Activated naive CD8-positive, alpha-beta T cell treated with anti-CD3 and anti-CD28 coated beads, Interleukin-2, amount 50 U/mL, for 24 hours (primary cell): ENCODE measurements at regions not wholly inside any gene's neighbourhood (a gene's known extent, or its start where the extent isn't known, plus 50 kb on each side); places are given as distances from the start of the nearest gene placed in this dataset.
"Not testable (repeated sequence)": the region's sequence is repeated elsewhere in the genome, so short reads cannot be mapped to it uniquely, and the experiment has no call there.

Source experiments
- ATAC-seq: fragments of 150-1000 bp; cut with Tn5 transposase; one replicate; pipeline ENCODE4 v1.10.0; 2021
- DNase-seq: peaks from one replicate; pipeline ENCODE4 v3.0.0; 2021
- H3K27ac Mint-ChIP-seq: one replicate; pipeline ENCODE4 v1.8.0; 2021; ENCODE audit warnings: mild to moderate bottlenecking, mixed read lengths
- H3K27me3 Mint-ChIP-seq: one replicate; pipeline ENCODE4 v1.8.0; 2021; ENCODE audit warnings: mixed read lengths
- H3K36me3 Mint-ChIP-seq: one replicate; pipeline ENCODE4 v1.8.0; 2021; ENCODE audit warnings: low read depth, mixed read lengths
- H3K4me1 Mint-ChIP-seq: one replicate; pipeline ENCODE4 v1.8.0; 2021; ENCODE audit warnings: mixed read lengths
- H3K4me3 Mint-ChIP-seq: one replicate; pipeline ENCODE4 v1.8.0; 2021; ENCODE audit warnings: mild to moderate bottlenecking, moderate library complexity, mixed read lengths
- H3K9me3 Mint-ChIP-seq: one replicate; pipeline ENCODE4 v1.8.0; 2021; ENCODE audit warnings: mixed read lengths

DNA sequence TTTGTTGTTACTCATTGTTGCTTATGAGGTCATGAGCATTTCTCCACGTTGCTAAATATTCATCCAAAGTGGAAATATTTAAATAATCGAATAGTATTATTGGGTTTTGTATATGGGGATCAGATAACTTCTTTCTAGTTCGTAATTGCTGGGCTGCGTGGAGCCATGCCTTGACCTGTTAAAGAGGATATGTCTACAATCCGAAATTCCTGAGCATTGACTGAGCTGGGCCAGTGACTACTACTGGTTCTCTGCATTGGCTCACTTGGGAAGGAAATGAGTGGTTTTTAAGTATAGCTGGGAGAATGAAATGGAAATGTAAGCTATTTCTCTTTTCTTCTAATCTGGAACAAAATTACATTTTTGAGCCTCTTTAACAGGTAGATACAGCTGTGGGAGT, 163.2 kb downstream of the RPL10L start:
- no peak overlapping the region for H3K27ac Mint-ChIP-seq
- peaks cover 4% of the 10 kb centered on the region for H3K9me3 Mint-ChIP-seq
- ATAC-seq (no peak), DNase-seq (no peak)
- no peaks in the 10 kb centered on the region for H3K4me1 Mint-ChIP-seq
- no peaks in the 10 kb centered on the region for H3K27me3 Mint-ChIP-seq
- no peak overlapping the region for H3K4me3 Mint-ChIP-seq
- no peaks in the 10 kb centered on the region for H3K36me3 Mint-ChIP-seq

DNA sequence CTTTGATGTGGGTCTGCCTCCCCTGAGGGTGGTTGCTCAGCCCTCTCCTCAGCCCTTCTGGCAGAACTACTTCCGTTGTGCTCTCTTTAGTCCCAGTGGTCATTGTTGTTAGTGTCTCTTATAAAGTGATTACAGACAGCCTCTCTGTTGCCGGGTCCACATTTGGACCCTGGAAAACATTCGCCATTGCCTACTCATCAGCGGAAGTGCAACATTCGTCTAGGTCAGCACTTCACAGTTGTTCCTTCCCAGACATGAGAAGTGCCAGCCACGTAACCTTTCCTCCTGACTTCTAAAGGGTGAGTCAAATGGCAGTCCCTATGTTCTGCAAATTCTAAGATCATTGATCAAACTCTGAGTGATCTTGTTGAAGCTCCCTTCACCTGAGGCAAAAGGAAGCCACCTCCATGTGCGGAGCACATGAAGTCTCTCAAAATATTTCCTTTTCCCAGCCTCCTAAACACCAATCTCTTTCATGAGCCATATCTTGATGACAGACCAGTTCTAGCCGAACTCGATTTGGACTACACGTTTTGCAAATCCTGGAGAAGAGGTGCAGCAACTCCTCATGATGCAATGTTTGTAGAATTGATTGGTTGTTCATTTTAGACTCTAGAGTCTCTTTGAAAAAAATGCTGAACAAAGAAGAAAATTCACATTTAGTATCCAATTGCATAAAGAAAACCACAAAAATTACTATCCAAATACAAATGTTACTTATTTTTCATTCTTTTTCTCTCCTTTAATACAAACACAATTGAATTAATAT, 163.8 kb downstream of the RPL10L start:
- Mint-ChIP-seq H3K36me3 (no peaks in the 10 kb centered on the region), H3K9me3 (peaks cover 4% of the 10 kb centered on the region), H3K27ac (no peak overlapping the region), H3K4me1 (no peaks in the 10 kb centered on the region), H3K4me3 (no peak overlapping the region), H3K27me3 (no peaks in the 10 kb centered on the region)
- ATAC-seq (no peak), DNase-seq (no peak)

DNA sequence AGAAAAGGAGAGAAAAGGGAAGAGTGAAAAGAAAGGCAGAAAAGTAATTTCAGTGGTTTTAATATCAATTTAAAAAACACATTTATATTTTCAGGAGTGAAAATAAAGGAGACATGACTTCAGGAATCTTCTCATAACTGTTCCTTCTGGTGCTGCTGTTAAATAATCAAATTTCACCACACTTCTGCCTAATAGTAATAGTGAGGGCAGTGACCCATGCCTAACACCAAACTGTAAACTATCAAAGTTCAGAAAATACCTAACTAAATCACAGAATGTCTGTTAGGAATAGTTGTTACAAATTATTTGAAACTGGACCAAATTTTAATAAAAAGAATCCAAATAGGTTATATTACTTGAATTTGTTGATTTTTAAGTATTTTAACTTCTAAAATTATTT, 169.4 kb downstream of the RPL10L start:
- Mint-ChIP-seq H3K36me3 (no peaks in the 10 kb centered on the region), H3K27me3 (no peaks in the 10 kb centered on the region), H3K9me3 (peaks cover 10% of the 10 kb centered on the region), H3K4me1 (no peaks in the 10 kb centered on the region), H3K4me3 (no peak overlapping the region), H3K27ac (no peak overlapping the region)
- no peak for ATAC-seq
- no peak for DNase-seq

DNA sequence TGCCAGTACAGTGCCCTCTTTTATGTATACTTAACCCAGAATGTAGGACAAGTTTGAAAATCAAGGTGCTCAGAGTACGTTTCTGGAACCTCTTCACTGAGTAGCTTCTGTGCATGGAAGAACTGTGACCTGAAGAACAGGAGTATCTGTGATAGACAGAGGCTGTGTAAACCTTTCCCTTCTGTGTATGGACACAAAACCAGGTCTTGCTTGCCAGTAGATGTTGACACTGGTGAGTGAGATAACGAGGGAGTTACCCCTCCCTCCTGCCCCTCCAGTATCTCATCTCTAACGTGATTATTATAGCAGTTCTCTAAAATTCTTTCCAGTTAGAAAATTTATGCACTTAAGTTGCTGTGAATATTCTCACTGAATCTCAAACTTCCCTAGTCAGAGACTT, 170.8 kb downstream of the RPL10L start:
- no peak for ATAC-seq
- Mint-ChIP-seq H3K27ac (no peak overlapping the region), H3K9me3 (peaks cover 17% of the 10 kb centered on the region), H3K36me3 (no peaks in the 10 kb centered on the region), H3K4me3 (no peak overlapping the region), H3K27me3 (no peaks in the 10 kb centered on the region), H3K4me1 (no peaks in the 10 kb centered on the region)
- DNase-seq = no peak

DNA sequence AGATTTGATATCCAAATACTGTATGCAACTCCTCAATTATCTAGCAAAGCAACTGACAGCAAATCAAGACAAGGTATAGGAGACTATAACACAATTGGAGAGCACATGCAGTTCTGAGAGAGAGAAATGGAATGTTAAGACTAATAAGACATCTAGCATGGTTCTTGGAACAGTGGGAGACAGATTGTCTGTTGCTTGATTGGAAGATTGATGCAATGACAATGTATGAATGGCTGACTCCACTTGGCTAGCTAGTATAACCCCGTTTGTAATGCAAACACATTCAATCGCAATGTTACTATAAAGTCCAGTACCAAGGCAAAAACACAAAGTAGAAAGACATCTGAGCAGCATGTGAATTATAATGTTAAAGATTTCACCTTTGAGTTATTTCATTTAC, 179.3 kb downstream of the RPL10L start:
- Mint-ChIP-seq H3K4me3 (no peak overlapping the region), H3K27ac (no peak overlapping the region), H3K9me3 (peaks cover 11% of the 10 kb centered on the region), H3K36me3 (no peaks in the 10 kb centered on the region), H3K27me3 (no peaks in the 10 kb centered on the region), H3K4me1 (no peaks in the 10 kb centered on the region)
- DNase-seq (no peak), ATAC-seq (no peak)

DNA sequence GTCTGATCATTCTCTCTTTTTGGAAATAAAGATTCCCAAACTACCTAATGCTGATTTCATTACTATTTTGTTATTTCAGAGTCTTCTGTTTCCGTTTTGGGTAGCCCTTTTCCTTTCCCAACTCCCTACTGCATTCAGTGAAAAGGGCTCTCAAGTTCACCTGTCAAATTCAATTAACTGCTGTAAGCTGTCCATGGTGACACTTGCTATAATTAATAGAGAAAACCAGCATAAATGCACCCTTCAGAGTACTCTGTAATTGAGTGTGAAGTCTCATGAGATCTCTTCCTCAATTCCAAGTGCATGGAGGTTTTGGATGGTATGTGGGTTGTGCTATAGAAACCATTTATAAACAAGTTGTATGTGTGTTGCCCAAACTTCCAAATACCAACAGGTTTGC, 187.2 kb downstream of the RPL10L start:
- Mint-ChIP-seq H3K4me3 (no peak overlapping the region), H3K27me3 (no peaks in the 10 kb centered on the region), H3K9me3 (peaks cover 38% of the 10 kb centered on the region), H3K27ac (no peak overlapping the region), H3K4me1 (no peaks in the 10 kb centered on the region), H3K36me3 (no peaks in the 10 kb centered on the region)
- ATAC-seq (no peak), DNase-seq (no peak)

DNA sequence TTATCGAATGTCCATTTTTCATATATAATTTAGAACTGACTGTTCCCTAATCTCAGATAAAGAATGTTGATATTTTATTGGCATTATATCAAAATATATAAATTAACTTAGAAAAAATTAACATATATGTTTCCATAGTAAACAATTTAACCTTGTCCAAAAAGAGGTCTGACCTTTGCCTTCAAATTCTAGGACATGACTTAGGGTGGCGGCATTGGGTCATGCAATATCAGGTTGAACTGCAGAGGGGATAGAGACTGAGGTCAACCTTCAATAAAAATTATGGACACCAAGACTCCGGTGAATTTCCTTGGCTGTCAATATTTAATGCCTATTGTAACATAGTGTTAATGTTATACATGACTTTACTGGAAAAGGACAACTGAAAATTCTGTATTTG, 199.8 kb downstream of the RPL10L start:
- DNase-seq = no peak
- Mint-ChIP-seq H3K9me3 (no peaks in the 10 kb centered on the region), H3K4me1 (no peaks in the 10 kb centered on the region), H3K27ac (no peak overlapping the region), H3K4me3 (no peak overlapping the region), H3K27me3 (no peaks in the 10 kb centered on the region), H3K36me3 (no peaks in the 10 kb centered on the region)
- no peak for ATAC-seq

DNA sequence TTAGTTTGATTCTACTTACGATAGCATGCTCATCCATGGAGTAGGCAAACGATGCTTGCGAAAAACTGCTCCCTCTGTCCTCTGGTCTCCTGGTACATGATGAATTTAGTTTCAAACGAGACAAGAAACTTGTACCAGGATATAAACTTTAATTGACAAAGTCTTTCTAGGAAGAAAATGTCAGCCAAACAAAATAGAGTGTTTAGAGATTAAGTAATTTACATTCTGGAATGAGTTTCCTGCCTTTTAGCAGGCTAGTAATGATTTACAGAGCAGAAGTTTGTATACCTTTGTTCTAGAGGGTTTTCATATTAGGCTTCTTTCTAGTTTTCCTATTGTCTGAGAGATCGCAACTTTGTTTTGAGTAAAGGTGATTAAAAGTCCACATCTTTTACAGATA, 206.9 kb downstream of the RPL10L start:
- Mint-ChIP-seq H3K27me3 (no peaks in the 10 kb centered on the region), H3K4me1 (no peaks in the 10 kb centered on the region), H3K36me3 (no peaks in the 10 kb centered on the region), H3K4me3 (no peak overlapping the region), H3K27ac (no peak overlapping the region), H3K9me3 (peaks cover 7% of the 10 kb centered on the region)
- ATAC-seq (no peak), DNase-seq (no peak)

DNA sequence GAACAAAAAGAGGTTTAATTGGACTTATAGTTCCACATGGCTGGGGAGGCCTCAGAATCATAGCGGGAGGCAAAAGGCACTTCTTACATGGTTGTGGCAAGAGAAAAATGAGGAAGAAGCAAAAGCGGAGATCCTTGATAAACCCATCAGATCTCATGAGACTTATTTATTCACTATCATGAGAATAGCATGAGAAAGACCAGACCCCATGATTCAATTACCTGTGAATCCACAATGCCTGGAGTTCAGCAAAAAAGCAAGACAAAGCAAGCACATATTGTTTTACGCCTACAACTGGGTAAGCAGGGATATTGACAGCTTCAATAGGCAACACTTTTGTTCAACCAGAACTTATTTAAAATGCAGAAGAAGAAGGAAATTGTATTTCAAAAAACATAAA, 218.2 kb downstream of the RPL10L start:
- Mint-ChIP-seq H3K4me3 (no peak overlapping the region), H3K36me3 (no peaks in the 10 kb centered on the region), H3K27ac (no peak overlapping the region), H3K27me3 (no peaks in the 10 kb centered on the region), H3K9me3 (peaks cover 13% of the 10 kb centered on the region), H3K4me1 (no peaks in the 10 kb centered on the region)
- DNase-seq (no peak), ATAC-seq (no peak)

DNA sequence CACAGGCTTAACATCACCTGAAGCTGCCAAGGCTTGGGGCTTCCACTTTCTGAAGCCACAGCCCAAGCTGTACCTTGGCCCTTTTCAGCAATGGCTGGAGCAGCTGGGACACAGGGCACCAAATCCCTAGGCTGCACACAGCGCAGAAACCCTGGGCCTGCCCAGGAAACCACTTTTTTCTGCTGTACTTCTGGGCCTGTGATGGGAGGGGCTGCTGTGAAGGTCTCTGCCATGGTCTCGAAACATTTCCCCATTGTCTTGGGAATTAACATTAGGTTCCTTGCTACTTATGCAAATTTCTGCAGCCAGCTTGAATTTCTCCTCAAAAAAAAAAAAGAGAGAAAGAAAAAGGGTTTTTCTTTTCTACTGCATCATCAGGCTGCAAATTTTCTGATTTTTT, 219.1 kb downstream of the RPL10L start:
- H3K4me1 Mint-ChIP-seq = no peaks in the 10 kb centered on the region
- H3K27ac Mint-ChIP-seq = no peak overlapping the region
- no peak for ATAC-seq
- H3K9me3 Mint-ChIP-seq = peaks cover 8% of the 10 kb centered on the region
- H3K27me3 Mint-ChIP-seq = no peaks in the 10 kb centered on the region
- no peaks in the 10 kb centered on the region for H3K36me3 Mint-ChIP-seq
- DNase-seq = no peak
- H3K4me3 Mint-ChIP-seq = no peak overlapping the region

DNA sequence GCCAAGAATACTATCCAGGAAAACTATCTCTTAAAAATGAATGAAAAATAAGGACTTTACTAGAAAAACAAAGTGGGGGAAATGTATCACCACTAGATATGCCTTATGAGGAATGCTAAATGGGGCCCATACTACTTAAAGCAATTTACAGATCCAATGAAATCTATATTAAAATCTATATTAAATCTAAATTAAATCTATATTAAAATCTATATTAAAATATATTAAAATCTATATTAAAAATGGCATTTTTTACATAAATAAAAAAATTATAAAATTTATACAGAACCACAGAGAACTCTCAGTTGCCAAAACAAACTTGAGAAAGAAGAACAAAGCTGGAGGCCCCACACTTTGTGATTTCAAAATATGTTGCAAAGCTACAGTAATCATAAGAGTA, 234.5 kb downstream of the RPL10L start:
- Mint-ChIP-seq H3K27me3 (no peaks in the 10 kb centered on the region), H3K4me1 (no peaks in the 10 kb centered on the region), H3K4me3 (no peak overlapping the region), H3K9me3 (peaks cover 26% of the 10 kb centered on the region), H3K36me3 (peaks cover 3% of the 10 kb centered on the region), H3K27ac (no peak overlapping the region)
- DNase-seq = no peak
- ATAC-seq = no peak

DNA sequence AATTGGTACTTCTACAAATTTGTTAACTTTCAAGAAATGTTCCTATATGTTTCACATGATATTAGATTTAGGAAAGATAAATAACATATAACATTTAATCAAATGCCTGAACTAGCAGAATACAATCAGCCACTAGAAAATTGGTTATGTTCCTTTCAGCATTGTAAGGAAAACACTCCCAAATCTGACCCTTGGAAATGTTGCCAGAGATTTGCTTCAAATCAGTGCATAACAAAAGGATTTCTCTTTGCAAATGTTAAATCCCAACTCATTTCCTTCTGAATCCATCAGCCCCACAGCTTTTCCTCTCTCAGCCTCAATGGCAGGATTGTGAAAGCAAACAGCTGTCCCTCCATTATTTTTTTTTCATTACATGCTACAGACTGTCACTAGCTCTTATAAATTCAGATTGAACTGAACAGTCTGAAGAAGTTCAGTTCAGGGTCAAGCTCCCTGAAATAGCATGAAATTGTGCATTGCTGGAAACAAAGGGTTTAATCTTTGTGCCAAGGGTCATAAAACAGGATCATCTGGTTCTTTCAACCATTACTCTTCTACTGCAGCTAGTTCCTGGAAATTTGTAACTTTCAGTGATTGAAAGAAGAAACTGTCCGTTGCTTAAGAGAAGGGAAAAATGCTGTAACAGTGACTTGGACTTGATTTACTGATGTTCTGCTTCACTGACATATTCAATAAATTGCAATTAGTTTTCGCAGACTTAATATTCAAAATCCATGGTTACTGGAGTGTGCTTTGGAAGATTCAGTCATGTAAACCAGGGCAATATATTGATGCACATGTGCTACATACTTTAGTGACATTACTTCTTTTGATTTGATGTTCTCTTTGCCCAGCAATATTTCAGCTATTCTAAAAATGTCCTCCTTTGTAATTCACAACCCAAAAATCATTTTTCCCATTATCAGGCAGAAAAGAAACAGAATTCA, 246.4 kb downstream of the RPL10L start:
- DNase-seq = no peak
- no peaks in the 10 kb centered on the region for H3K27me3 Mint-ChIP-seq
- no peak overlapping the region for H3K4me3 Mint-ChIP-seq
- no peaks in the 10 kb centered on the region for H3K9me3 Mint-ChIP-seq
- ATAC-seq = no peak
- no peaks in the 10 kb centered on the region for H3K4me1 Mint-ChIP-seq
- no peaks in the 10 kb centered on the region for H3K36me3 Mint-ChIP-seq
- no peak overlapping the region for H3K27ac Mint-ChIP-seq

DNA sequence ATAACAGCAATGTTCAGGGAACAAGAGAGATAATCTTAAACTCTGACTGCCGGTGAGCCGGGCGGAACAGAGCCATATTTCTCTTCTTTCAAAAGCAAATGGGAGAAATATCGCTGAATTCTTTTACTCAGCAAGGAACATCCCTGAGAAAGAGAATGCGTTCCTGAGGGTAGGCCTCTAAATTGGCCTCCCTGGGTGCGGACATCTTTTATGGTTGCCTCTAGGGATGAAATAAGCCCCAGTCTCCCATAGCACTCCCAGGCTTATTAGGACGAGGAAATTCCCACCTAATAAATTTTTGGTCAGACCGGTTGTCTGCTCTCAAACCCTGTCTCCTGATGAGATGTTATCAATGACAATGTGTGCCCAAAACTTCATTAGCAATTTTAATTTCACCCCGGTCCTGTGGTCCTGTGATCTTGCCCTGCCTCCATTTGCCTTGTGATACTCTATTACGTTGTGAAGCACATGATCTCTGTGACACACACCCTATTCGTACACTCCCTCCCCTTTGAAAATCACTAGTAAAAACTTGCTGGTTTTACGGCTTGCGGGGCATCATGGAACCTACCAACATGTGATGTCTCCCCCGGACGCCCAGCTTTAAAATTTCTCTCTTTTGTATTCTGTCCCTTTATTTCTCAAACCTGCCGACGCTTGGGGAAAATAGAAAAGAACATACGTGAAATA, 249.4 kb downstream of the RPL10L start:
- not testable (repeated sequence) for H3K9me3 Mint-ChIP-seq, ATAC-seq, H3K27me3 Mint-ChIP-seq, H3K36me3 Mint-ChIP-seq, H3K4me1 Mint-ChIP-seq, DNase-seq, H3K27ac Mint-ChIP-seq, H3K4me3 Mint-ChIP-seq

DNA sequence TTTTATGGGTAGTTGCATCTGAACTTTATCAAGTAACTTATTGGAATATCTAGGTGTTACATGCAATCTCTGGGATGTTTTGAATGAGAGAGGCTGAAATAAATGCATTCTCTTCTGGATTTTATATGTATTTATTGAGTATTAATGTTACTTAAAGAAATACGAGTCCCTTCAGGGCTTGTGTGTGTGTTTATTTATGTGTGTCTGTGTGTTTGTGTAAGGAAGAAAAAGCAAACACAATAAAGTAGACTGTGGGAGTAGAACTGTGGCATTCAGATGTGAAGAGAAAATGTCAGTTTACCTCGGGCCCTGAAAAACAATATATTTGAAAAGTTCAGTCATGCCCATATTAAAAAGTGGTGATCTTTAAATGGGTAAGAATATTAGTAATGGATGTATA, 250.5 kb downstream of the RPL10L start:
- H3K4me1 Mint-ChIP-seq = no peaks in the 10 kb centered on the region
- no peak overlapping the region for H3K4me3 Mint-ChIP-seq
- H3K9me3 Mint-ChIP-seq = no peaks in the 10 kb centered on the region
- ATAC-seq = no peak
- DNase-seq = no peak
- H3K27me3 Mint-ChIP-seq = no peaks in the 10 kb centered on the region
- no peak overlapping the region for H3K27ac Mint-ChIP-seq
- no peaks in the 10 kb centered on the region for H3K36me3 Mint-ChIP-seq

DNA sequence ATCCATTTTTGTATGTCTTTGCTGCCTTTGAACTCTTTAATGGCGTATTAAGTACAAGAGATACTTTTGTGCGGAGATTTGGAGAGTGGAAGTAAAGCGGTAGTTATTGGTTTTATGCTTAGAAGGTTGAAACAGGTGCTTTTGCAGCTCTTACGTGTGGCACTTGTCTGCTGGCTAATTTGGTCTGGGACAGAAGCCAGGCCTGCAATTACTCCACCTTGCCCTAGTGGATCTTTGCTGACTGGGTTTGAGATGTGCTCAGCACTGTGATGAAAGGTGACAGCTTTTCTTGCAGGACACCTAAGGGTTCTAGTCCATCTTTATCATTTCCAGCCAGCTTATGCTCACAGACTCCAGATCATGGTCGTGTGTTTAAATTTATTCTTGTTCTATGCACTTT, 252.5 kb downstream of the RPL10L start:
- Mint-ChIP-seq H3K4me3 (no peak overlapping the region), H3K27ac (no peak overlapping the region), H3K4me1 (no peaks in the 10 kb centered on the region), H3K27me3 (no peaks in the 10 kb centered on the region), H3K9me3 (no peaks in the 10 kb centered on the region), H3K36me3 (no peaks in the 10 kb centered on the region)
- ATAC-seq (no peak), DNase-seq (no peak)
